A673 (cell line): ENCODE measurements at regions not wholly inside any gene's neighbourhood (a gene's known extent, or its start where the extent isn't known, plus 50 kb on each side); places are given as distances from the start of the nearest gene placed in this dataset.

ENCODE experiments used
- EZH2 ChIP-seq: fragments of 200-600 bp; sonication (generic); IDR thresholded peaks from 2 replicates; pipeline ENCODE4 v1.6.1; 2017; ENCODE audit warnings: borderline replicate concordance, low read depth, mild to moderate bottlenecking, mixed read lengths, antibody characterized with exemption, low read length; ENCODE audit not compliant: poor library complexity, severe bottlenecking
- TF ChIP-seq, protein P1 (sequence below): fragments of 300-800, 200-600 bp; sonication (generic); conservative IDR thresholded peaks from 2 replicates; pipeline ENCODE4 v1.5.1; 2017; ENCODE audit warnings: low read depth, mild to moderate bottlenecking, antibody characterized with exemption, low read length, moderate library complexity, mixed read lengths

DNA sequence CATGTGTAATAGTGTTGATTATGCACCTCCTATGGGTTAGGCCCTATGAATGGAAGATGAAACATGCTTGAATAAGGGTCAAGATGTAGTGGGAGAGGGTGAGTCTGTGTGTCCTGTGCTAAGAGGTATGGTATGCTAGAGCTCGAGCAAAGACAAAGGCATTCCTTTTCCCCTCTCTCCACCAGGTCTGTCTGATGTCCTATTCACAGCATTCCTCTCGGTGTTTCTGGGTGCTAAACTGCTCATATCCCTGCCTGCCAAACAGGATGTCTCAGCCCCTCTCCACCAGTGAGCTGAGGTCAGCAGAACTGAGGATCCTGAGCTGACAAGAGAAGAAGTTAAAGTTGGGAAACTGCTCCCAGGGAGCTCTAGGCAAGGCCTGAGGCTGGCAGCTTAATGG is 344.9 kb downstream of the TSN start:
- TF ChIP-seq, protein P1, sequence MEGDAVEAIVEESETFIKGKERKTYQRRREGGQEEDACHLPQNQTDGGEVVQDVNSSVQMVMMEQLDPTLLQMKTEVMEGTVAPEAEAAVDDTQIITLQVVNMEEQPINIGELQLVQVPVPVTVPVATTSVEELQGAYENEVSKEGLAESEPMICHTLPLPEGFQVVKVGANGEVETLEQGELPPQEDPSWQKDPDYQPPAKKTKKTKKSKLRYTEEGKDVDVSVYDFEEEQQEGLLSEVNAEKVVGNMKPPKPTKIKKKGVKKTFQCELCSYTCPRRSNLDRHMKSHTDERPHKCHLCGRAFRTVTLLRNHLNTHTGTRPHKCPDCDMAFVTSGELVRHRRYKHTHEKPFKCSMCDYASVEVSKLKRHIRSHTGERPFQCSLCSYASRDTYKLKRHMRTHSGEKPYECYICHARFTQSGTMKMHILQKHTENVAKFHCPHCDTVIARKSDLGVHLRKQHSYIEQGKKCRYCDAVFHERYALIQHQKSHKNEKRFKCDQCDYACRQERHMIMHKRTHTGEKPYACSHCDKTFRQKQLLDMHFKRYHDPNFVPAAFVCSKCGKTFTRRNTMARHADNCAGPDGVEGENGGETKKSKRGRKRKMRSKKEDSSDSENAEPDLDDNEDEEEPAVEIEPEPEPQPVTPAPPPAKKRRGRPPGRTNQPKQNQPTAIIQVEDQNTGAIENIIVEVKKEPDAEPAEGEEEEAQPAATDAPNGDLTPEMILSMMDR, result no peak
- no peak for TF ChIP-seq EZH2
